Endothelial cell of umbilical vein (primary cell): ENCODE measurements at regions not wholly inside any gene's neighbourhood (a gene's known extent, or its start where the extent isn't known, plus 50 kb on each side); places are given as distances from the start of the nearest gene placed in this dataset.

Source experiments
- BruUV-seq: library from RNA; stranded (reverse); fragments of 400-500 nt; replicated peaks from 2 replicates; lab custom pipeline; 2021; lab: Mats Ljungman, UMichigan
- CTCF ChIA-PET: fragments of 300-600, 350-600 bp; sonication (Branson Sonifier 250); formaldehyde crosslinking; loops from one replicate; lab custom pipeline; 2021; ENCODE audit warnings: antibody characterized with exemption, inconsistent platforms; lab: Charles Lee
- POLR2A ChIA-PET: fragments of 300-600, 350-600 bp; sonication (Branson Sonifier 250); formaldehyde crosslinking; loops from one replicate; lab custom pipeline; 2021; ENCODE audit warnings: antibody characterized with exemption, inconsistent platforms; lab: Charles Lee
- DNase-seq: peaks from one replicate; pipeline ENCODE4 v3.0.0-alpha.2; 2011; ENCODE audit warnings: low read depth, low spot score
- FAIRE-seq: peaks from 2 replicates; lab custom pipeline; 2011; peaks lifted over from hg19 to GRCh38; lab: Jason Lieb, UNC
- H2AFZ ChIP-seq: 2 replicates; pipeline ENCODE4 v1.6.0; 2012; ENCODE audit warnings: low read depth, low read length, control low read depth, inconsistent platforms
- H3K27ac ChIP-seq: 2 replicates; pipeline ENCODE4 v1.5.1; 2011; ENCODE audit warnings: low read depth, mild to moderate bottlenecking, control low read depth, low read length, moderate library complexity; ENCODE audit not compliant: insufficient read depth
- H3K27me3 ChIP-seq, 2 experiments: 2 replicates each; pipeline versions ENCODE4 v1.6.0 to v1.6.1; 2011; ENCODE audit warnings: low read length in 2 of 2, mixed read lengths in 1 of 2; ENCODE audit not compliant: control insufficient read depth in 2 of 2, insufficient read depth in 2 of 2
- H3K36me3 ChIP-seq, 2 experiments: 2 replicates in 1 of 2; 3 replicates in 1 of 2; pipeline ENCODE4 v1.5.1; 2011; ENCODE audit warnings: low read length in 2 of 2, mild to moderate bottlenecking in 1 of 2, moderate library complexity in 1 of 2; ENCODE audit not compliant: control insufficient read depth in 2 of 2, insufficient read depth in 2 of 2; ENCODE audit errors: extremely low read depth in 1 of 2
- H3K4me1 ChIP-seq: 3 replicates; pipeline ENCODE4 v1.5.1; 2011; ENCODE audit warnings: mild to moderate bottlenecking, low read length; ENCODE audit not compliant: control insufficient read depth, insufficient read depth; ENCODE audit errors: extremely low read depth
- H3K4me2 ChIP-seq: 2 replicates; pipeline ENCODE4 v1.6.1; 2011; ENCODE audit warnings: low read length, control low read depth, mixed read lengths; ENCODE audit not compliant: insufficient read depth
- H3K4me3 ChIP-seq, 3 experiments: fragments of 200-600 bp in 1 of 3; sonication (generic), shearing (Covaris generic) in 1 of 3; replicated peaks in 1 of 3; 2 replicates each; pipeline ENCODE4 v1.5.1; 2011 to 2016; ENCODE audit warnings: control low read depth in 3 of 3, low read length in 3 of 3, mild to moderate bottlenecking in 2 of 3, inconsistent platforms in 1 of 3, low read depth in 1 of 3, moderate library complexity in 1 of 3; ENCODE audit not compliant: insufficient read depth in 1 of 3
- H3K79me2 ChIP-seq: 2 replicates; pipeline ENCODE4 v1.6.0; 2012; ENCODE audit warnings: low read length, inconsistent platforms; ENCODE audit not compliant: control insufficient read depth, insufficient read depth
- H3K9ac ChIP-seq: replicated peaks from 2 replicates; pipeline ENCODE3; 2011; ENCODE audit warnings: low read length, control low read depth; ENCODE audit not compliant: insufficient read depth; ENCODE audit errors: extremely low read depth
- H3K9me1 ChIP-seq: replicated peaks from 3 replicates; pipeline ENCODE4 v1.6.0; 2011; ENCODE audit warnings: mild to moderate bottlenecking, low read length; ENCODE audit not compliant: control insufficient read depth, insufficient read depth; ENCODE audit errors: extremely low read depth
- H3K9me3 ChIP-seq: replicated peaks from 2 replicates; pipeline ENCODE4 v1.5.1; 2012; ENCODE audit warnings: low read length, inconsistent platforms; ENCODE audit not compliant: control insufficient read depth, insufficient read depth
- H4K20me1 ChIP-seq: replicated peaks from 2 replicates; pipeline ENCODE3; 2011; ENCODE audit warnings: mild to moderate bottlenecking, low read length; ENCODE audit not compliant: control insufficient read depth, insufficient read depth; ENCODE audit errors: extremely low read depth
- EZH2 ChIP-seq: IDR thresholded peaks from 2 replicates; pipeline ENCODE4 v1.6.1; 2012; ENCODE audit warnings: borderline replicate concordance, low read depth, mild to moderate bottlenecking, moderate library complexity, low read length, inconsistent platforms; ENCODE audit not compliant: severe bottlenecking
- FOS ChIP-seq: IDR thresholded peaks from 2 replicates; pipeline ENCODE4 v1.6.1; 2011; ENCODE audit warnings: mild to moderate bottlenecking, low read length, moderate library complexity, borderline replicate concordance; ENCODE audit not compliant: insufficient read depth
- GATA2 ChIP-seq: IDR thresholded peaks from 2 replicates; pipeline ENCODE4 v1.7.0; 2011; ENCODE audit warnings: low read depth, mild to moderate bottlenecking, moderate library complexity, mixed read lengths, low read length; ENCODE audit not compliant: insufficient read length, insufficient read depth
- JUN ChIP-seq: IDR thresholded peaks from 2 replicates; pipeline ENCODE4 v1.6.1; 2011; ENCODE audit warnings: borderline replicate concordance, low read depth; ENCODE audit not compliant: insufficient read length, insufficient read depth
- MYC ChIP-seq: IDR thresholded peaks from one replicate; pipeline ENCODE4 v1.6.1; 2011; ENCODE audit warnings: mild to moderate bottlenecking, low read depth, low read length
- POLR2A ChIP-seq: IDR thresholded peaks from 2 replicates; pipeline ENCODE4 v1.6.1; 2012; ENCODE audit warnings: low read depth, mild to moderate bottlenecking, control low read depth, low read length
- POLR2AphosphoS5 ChIP-seq: IDR thresholded peaks from 2 replicates; pipeline ENCODE4 v1.6.1; 2012; ENCODE audit warnings: low read depth, mild to moderate bottlenecking, control low read depth, low read length, moderate library complexity; ENCODE audit not compliant: insufficient read depth
- dilution Hi-C: fragments of 300-500 bp; cut with MboI; formaldehyde crosslinking; loops from one replicate; pipeline ENCODE4 v1.15.0; 2019; ENCODE audit warnings: low sequenced_read_pairs; ENCODE audit not compliant: extremely low pct_ligation_motif_present
- intact Hi-C: fragments of 100-400 bp; cut with micrococcal nuclease; formaldehyde crosslinking; loops from one replicate; pipeline ENCODE4 v1.10.0; 2022
- TF ChIP-seq, protein P1 (sequence below), 2 donors: IDR thresholded peaks; 1 replicate in 1 of 2; 2 replicates in 1 of 2; pipeline ENCODE4 v1.5.1; 2011; ENCODE audit warnings: low read length in 2 of 2, mild to moderate bottlenecking in 2 of 2, moderate library complexity in 2 of 2, control low read depth in 1 of 2, inconsistent platforms in 1 of 2, low read depth in 1 of 2; ENCODE audit not compliant: insufficient read depth in 1 of 2; ENCODE audit errors: extremely low read depth in 1 of 2
- TF ChIP-seq, protein P2 (sequence below): IDR thresholded peaks from 2 replicates; pipeline ENCODE4 v1.6.1; 2011; ENCODE audit not compliant: insufficient read depth, insufficient read length

DNA sequence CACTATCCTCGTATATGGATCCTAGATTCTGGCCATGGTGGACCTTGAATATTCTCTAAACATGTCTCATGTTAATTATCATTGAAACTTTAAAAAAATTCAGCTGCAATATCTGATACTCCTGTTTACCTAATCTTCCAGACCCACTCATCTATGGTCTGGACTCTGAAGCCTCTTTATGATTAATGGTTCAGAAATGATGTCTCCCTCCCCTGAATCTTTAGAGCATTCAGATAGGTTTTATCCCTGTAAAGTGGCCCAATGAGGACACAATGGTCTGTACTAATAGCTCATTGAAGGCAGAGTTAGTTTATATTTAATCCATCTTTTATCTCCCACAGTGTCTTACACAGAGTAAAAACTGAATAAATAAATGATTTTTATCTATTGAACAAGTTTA lies 53.0 kb upstream of the DUSP10 start:
- no peak for DNase-seq
- BruUV-seq, result no TSS peak
- H3K4me3 ChIP-seq, result no peak overlapping the region
- H3K9me1 ChIP-seq, result no peaks in the 10 kb centered on the region
- no peak overlapping the region for H2AFZ ChIP-seq
- no peak overlapping the region for H3K27ac ChIP-seq
- no peak overlapping the region for H3K4me2 ChIP-seq
- intact Hi-C loops, result no loop called here
- no peaks in the 10 kb centered on the region for H3K9me3 ChIP-seq
- dilution Hi-C loops, result no loop called here
- FAIRE-seq, result no peak
- peaks cover 2 to 3% of the 10 kb centered on the region in 2 experiments for H3K27me3 ChIP-seq
- H3K9ac ChIP-seq, result no peak overlapping the region
- no peaks in the 10 kb centered on the region for H3K36me3 ChIP-seq
- no peaks in the 10 kb centered on the region for H4K20me1 ChIP-seq
- no peak for TF ChIP-seq EZH2
- TF ChIP-seq MYC, result no peak
- TF ChIP-seq POLR2A, result no peak
- no peak for TF ChIP-seq FOS
- no peak for TF ChIP-seq GATA2
- no peak for TF ChIP-seq POLR2AphosphoS5
- TF ChIP-seq, protein P1, sequence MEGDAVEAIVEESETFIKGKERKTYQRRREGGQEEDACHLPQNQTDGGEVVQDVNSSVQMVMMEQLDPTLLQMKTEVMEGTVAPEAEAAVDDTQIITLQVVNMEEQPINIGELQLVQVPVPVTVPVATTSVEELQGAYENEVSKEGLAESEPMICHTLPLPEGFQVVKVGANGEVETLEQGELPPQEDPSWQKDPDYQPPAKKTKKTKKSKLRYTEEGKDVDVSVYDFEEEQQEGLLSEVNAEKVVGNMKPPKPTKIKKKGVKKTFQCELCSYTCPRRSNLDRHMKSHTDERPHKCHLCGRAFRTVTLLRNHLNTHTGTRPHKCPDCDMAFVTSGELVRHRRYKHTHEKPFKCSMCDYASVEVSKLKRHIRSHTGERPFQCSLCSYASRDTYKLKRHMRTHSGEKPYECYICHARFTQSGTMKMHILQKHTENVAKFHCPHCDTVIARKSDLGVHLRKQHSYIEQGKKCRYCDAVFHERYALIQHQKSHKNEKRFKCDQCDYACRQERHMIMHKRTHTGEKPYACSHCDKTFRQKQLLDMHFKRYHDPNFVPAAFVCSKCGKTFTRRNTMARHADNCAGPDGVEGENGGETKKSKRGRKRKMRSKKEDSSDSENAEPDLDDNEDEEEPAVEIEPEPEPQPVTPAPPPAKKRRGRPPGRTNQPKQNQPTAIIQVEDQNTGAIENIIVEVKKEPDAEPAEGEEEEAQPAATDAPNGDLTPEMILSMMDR (IDR thresholded peaks at IDR 0.05; ENCODE audit: extremely low read depth in 1 of 2, insufficient read depth in 1 of 2, low read depth in 1 of 2, low read length in 2 of 2), result no peak
- TF ChIP-seq, protein P2, sequence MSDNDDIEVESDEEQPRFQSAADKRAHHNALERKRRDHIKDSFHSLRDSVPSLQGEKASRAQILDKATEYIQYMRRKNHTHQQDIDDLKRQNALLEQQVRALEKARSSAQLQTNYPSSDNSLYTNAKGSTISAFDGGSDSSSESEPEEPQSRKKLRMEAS, result no peak
- no peak for TF ChIP-seq JUN
- H3K79me2 ChIP-seq, result no peaks in the 10 kb centered on the region
- no peaks in the 10 kb centered on the region for H3K4me1 ChIP-seq
- CTCF ChIA-PET, result no interaction called here
- POLR2A ChIA-PET, result no interaction called here
